H9 (cell line): ENCODE measurements at regions not wholly inside any gene's neighbourhood (a gene's known extent, or its start where the extent isn't known, plus 50 kb on each side); places are given as distances from the start of the nearest gene placed in this dataset.

Source experiments
- DNase-seq: peaks from one replicate; pipeline ENCODE4 v3.0.0-alpha.2; 2017
- H2AFZ ChIP-seq: one replicate; pipeline ENCODE4 v1.6.1; 2013; ENCODE audit warnings: mild to moderate bottlenecking, low read length, control low read depth, moderate library complexity
- H2AK5ac ChIP-seq: 2 replicates; pipeline ENCODE4 v1.6.1; 2013; ENCODE audit warnings: low read length, control low read depth, mixed read lengths; ENCODE audit not compliant: insufficient read length
- H2BK120ac ChIP-seq: one replicate; pipeline ENCODE4 v1.6.1; 2013; ENCODE audit warnings: low read depth, mild to moderate bottlenecking, low read length, control low read depth, inconsistent platforms; ENCODE audit not compliant: poor library complexity, severe bottlenecking
- H2BK12ac ChIP-seq: 2 replicates; pipeline ENCODE4 v1.6.1; 2013; ENCODE audit warnings: low read length, control low read depth, mixed read lengths, low read depth; ENCODE audit not compliant: insufficient read length
- H2BK15ac ChIP-seq: 2 replicates; pipeline ENCODE4 v1.6.1; 2013; ENCODE audit warnings: low read depth, low read length, control low read depth
- H2BK20ac ChIP-seq: one replicate; pipeline ENCODE4 v1.6.1; 2013; ENCODE audit warnings: low read depth, mild to moderate bottlenecking, low read length, control low read depth, inconsistent platforms; ENCODE audit not compliant: poor library complexity, severe bottlenecking
- H2BK5ac ChIP-seq: 2 replicates; pipeline ENCODE4 v1.6.1; 2013; ENCODE audit warnings: low read length, control low read depth, mixed read lengths; ENCODE audit not compliant: insufficient read length
- H3K14ac ChIP-seq: 2 replicates; pipeline ENCODE4 v1.6.1; 2013; ENCODE audit warnings: low read length, control low read depth; ENCODE audit not compliant: insufficient read depth
- H3K18ac ChIP-seq: 2 replicates; pipeline ENCODE4 v1.6.1; 2013; ENCODE audit warnings: low read depth, mild to moderate bottlenecking, mixed read lengths, low read length, control low read depth; ENCODE audit not compliant: insufficient read length
- H3K23ac ChIP-seq: 2 replicates; pipeline ENCODE4 v1.6.1; 2013; ENCODE audit warnings: low read length, control low read depth, mixed read lengths, low read depth; ENCODE audit not compliant: insufficient read length
- H3K23me2 ChIP-seq: 2 replicates; pipeline ENCODE4 v1.6.1; 2013; ENCODE audit warnings: low read depth, mild to moderate bottlenecking, mixed read lengths, low read length, control low read depth; ENCODE audit not compliant: insufficient read length, poor library complexity, severe bottlenecking
- H3K27ac ChIP-seq: 2 replicates; pipeline ENCODE4 v1.5.1; 2013; ENCODE audit warnings: low read length, control low read depth, mixed read lengths, low read depth; ENCODE audit not compliant: insufficient read length
- H3K27me3 ChIP-seq: 2 replicates; pipeline ENCODE4 v1.6.1; 2013; ENCODE audit warnings: low read length, control low read depth, inconsistent platforms; ENCODE audit not compliant: insufficient read depth
- H3K4ac ChIP-seq: 2 replicates; pipeline ENCODE4 v1.6.1; 2013; ENCODE audit warnings: low read depth, mild to moderate bottlenecking, control low read depth, inconsistent platforms, low read length, moderate library complexity
- H3K4me1 ChIP-seq: 2 replicates; pipeline ENCODE4 v1.6.1; 2013; ENCODE audit warnings: low read length, control low read depth, inconsistent platforms; ENCODE audit not compliant: insufficient read depth
- H3K4me2 ChIP-seq: 2 replicates; pipeline ENCODE4 v1.6.1; 2013; ENCODE audit warnings: low read length, control low read depth, mixed read lengths; ENCODE audit not compliant: insufficient read length, insufficient read depth
- H3K56ac ChIP-seq: 2 replicates; pipeline ENCODE4 v1.6.1; 2013; ENCODE audit warnings: low read depth, mild to moderate bottlenecking, mixed read lengths, low read length, control low read depth; ENCODE audit not compliant: insufficient read length
- H3K79me1 ChIP-seq: 2 replicates; pipeline ENCODE4 v1.6.1; 2013; ENCODE audit warnings: low read depth, mild to moderate bottlenecking, moderate library complexity, low read length, control low read depth, inconsistent platforms; ENCODE audit not compliant: insufficient read depth, poor library complexity, severe bottlenecking
- H3K79me2 ChIP-seq: 2 replicates; pipeline ENCODE4 v1.6.1; 2013; ENCODE audit warnings: low read length, control low read depth, inconsistent platforms; ENCODE audit not compliant: insufficient read depth
- H3K9ac ChIP-seq: 2 replicates; pipeline ENCODE4 v1.6.1; 2013; ENCODE audit warnings: low read length, control low read depth, mixed read lengths; ENCODE audit not compliant: insufficient read length; ENCODE audit errors: extremely low read depth
- H3K9me3 ChIP-seq: one replicate; pipeline ENCODE4 v1.6.1; 2013; ENCODE audit warnings: low read depth, low read length, inconsistent platforms; ENCODE audit not compliant: control insufficient read depth
- H3T11ph ChIP-seq: one replicate; pipeline ENCODE4 v1.6.1; 2013; ENCODE audit warnings: mild to moderate bottlenecking, low read length, control low read depth, inconsistent platforms
- H4K20me1 ChIP-seq: one replicate; pipeline ENCODE4 v1.6.1; 2013; ENCODE audit not compliant: control insufficient read depth, insufficient read length, insufficient read depth
- H4K5ac ChIP-seq: 2 replicates; pipeline ENCODE4 v1.6.1; 2013; ENCODE audit warnings: low read depth, mild to moderate bottlenecking, mixed read lengths, low read length, control low read depth; ENCODE audit not compliant: insufficient read length
- H4K8ac ChIP-seq: replicated peaks from 2 replicates; pipeline ENCODE4 v1.6.1; 2013; ENCODE audit warnings: low read length, control low read depth, mixed read lengths, low read depth; ENCODE audit not compliant: insufficient read length
- H4K91ac ChIP-seq: 2 replicates; pipeline ENCODE4 v1.6.1; 2013; ENCODE audit warnings: low read depth, mild to moderate bottlenecking, moderate library complexity, mixed read lengths, low read length, control low read depth; ENCODE audit not compliant: insufficient read length
- H3K27ac Mint-ChIP-seq, 3 experiments: 2 replicates in 2 of 3; 3 replicates in 1 of 3; pipeline ENCODE4 v1.8.0; 2020 to 2021; ENCODE audit warnings: mixed read lengths in 3 of 3, mild to moderate bottlenecking in 1 of 3, moderate library complexity in 1 of 3
- H3K27me3 Mint-ChIP-seq: 2 replicates; pipeline ENCODE4 v1.8.0; 2021; ENCODE audit warnings: low read depth, mild to moderate bottlenecking, moderate library complexity, mixed read lengths
- H3K36me3 Mint-ChIP-seq, 3 experiments: 2 replicates in 2 of 3; 3 replicates in 1 of 3; pipeline ENCODE4 v1.8.0; 2020 to 2021; ENCODE audit warnings: low read depth in 3 of 3, mixed read lengths in 3 of 3; ENCODE audit not compliant: insufficient read depth in 1 of 3
- H3K4me1 Mint-ChIP-seq, 2 experiments: 2 replicates each; pipeline ENCODE4 v1.8.0; 2020; ENCODE audit warnings: mixed read lengths in 2 of 2
- H3K4me3 Mint-ChIP-seq, 2 experiments: 2 replicates in 1 of 2; 3 replicates in 1 of 2; pipeline ENCODE4 v1.8.0; 2020 to 2021; ENCODE audit warnings: mild to moderate bottlenecking in 2 of 2, mixed read lengths in 2 of 2, moderate library complexity in 1 of 2
- H3K9me3 Mint-ChIP-seq, 2 experiments: 2 replicates in 1 of 2; 3 replicates in 1 of 2; pipeline ENCODE4 v1.8.0; 2020; ENCODE audit warnings: mild to moderate bottlenecking in 2 of 2, mixed read lengths in 2 of 2, moderate library complexity in 1 of 2
- WGBS: extraction: QIAGEN DNeasy Blood & Tissue Kit; methylation state at CpG from one replicate; pipeline ENCODE4 v1.1.7; 2013; ENCODE audit warnings: missing lambda C conversion rate, low lambda C conversion rate, mixed read lengths; ENCODE audit not compliant: insufficient read length; ENCODE audit errors: extremely low coverage; 5-methylcytosine and 5-hydroxymethylcytosine counted together
- TF ChIP-seq, protein P1 (sequence below): fragments of 200-600 bp; sonication (generic); conservative IDR thresholded peaks from 3 replicates; pipeline ENCODE4 v1.8.0; 2021; ENCODE audit warnings: antibody characterized with exemption, mild to moderate bottlenecking

GRCh38 chr12:118746176-118746575 is 235.2 kb upstream of the SRRM4 start:
- no peaks in the 10 kb centered on the region for H3K23me2 ChIP-seq
- no peaks in the 10 kb centered on the region for H3K79me1 ChIP-seq
- no peak overlapping the region for H2BK20ac ChIP-seq
- no peak overlapping the region for H3K56ac ChIP-seq
- H3K79me2 ChIP-seq = no peaks in the 10 kb centered on the region
- Mint-ChIP-seq H3K27ac (no peak overlapping the region), H3K9me3 (peaks cover 0 to under 1% of the 10 kb centered on the region in 2 experiments; a peak in 1 of 5 replicates), H3K27me3 (no peaks in the 10 kb centered on the region; the same call in 1 of the 2 replicates), H3K36me3 (no peaks in the 10 kb centered on the region; a peak in 1 of 7 replicates), H3K4me3 (no peak overlapping the region), H3K4me1 (peaks cover 22 to 23% of the 10 kb centered on the region in 2 experiments)
- H4K20me1 ChIP-seq = no peaks in the 10 kb centered on the region
- H3K27me3 ChIP-seq = no peaks in the 10 kb centered on the region
- H4K5ac ChIP-seq = no peak overlapping the region
- no peak overlapping the region for H4K8ac ChIP-seq
- TF ChIP-seq, protein P1, sequence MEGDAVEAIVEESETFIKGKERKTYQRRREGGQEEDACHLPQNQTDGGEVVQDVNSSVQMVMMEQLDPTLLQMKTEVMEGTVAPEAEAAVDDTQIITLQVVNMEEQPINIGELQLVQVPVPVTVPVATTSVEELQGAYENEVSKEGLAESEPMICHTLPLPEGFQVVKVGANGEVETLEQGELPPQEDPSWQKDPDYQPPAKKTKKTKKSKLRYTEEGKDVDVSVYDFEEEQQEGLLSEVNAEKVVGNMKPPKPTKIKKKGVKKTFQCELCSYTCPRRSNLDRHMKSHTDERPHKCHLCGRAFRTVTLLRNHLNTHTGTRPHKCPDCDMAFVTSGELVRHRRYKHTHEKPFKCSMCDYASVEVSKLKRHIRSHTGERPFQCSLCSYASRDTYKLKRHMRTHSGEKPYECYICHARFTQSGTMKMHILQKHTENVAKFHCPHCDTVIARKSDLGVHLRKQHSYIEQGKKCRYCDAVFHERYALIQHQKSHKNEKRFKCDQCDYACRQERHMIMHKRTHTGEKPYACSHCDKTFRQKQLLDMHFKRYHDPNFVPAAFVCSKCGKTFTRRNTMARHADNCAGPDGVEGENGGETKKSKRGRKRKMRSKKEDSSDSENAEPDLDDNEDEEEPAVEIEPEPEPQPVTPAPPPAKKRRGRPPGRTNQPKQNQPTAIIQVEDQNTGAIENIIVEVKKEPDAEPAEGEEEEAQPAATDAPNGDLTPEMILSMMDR = no peak
- peaks cover 4% of the 10 kb centered on the region; the same call in 1 of the 2 replicates for H3K4me1 ChIP-seq
- no CpG with 5 or more reads among the region's 3 CpGs for WGBS
- no peak overlapping the region for H2BK15ac ChIP-seq
- H3K9me3 ChIP-seq = no peaks in the 10 kb centered on the region
- no peak overlapping the region for H3K23ac ChIP-seq
- no peak overlapping the region for H2AFZ ChIP-seq
- no peak overlapping the region for H3K18ac ChIP-seq
- no peak overlapping the region for H3T11ph ChIP-seq
- no peak overlapping the region for H3K4ac ChIP-seq
- H3K9ac ChIP-seq = no peak overlapping the region
- H4K91ac ChIP-seq = no peak overlapping the region
- H2AK5ac ChIP-seq = no peak overlapping the region
- no peak overlapping the region for H2BK12ac ChIP-seq
- no peak overlapping the region for H3K4me2 ChIP-seq
- no peak overlapping the region for H2BK120ac ChIP-seq
- no peak overlapping the region for H3K27ac ChIP-seq
- no peak for DNase-seq
- no peak overlapping the region for H3K14ac ChIP-seq
- no peak overlapping the region for H2BK5ac ChIP-seq
